SK-N-SH (cell line): ENCODE measurements at regions not wholly inside any gene's neighbourhood (a gene's known extent, or its start where the extent isn't known, plus 50 kb on each side); places are given as distances from the start of the nearest gene placed in this dataset.

Source experiments
- CTCF ChIA-PET: fragments of 300-600, 350-600 bp; formaldehyde crosslinking; extraction: SDS; loops from one replicate; lab custom pipeline; 2021; lab: Yijun Ruan, JAX
- POLR2A ChIA-PET: fragments of 350-600 bp; sonication (Branson Sonifier 250); formaldehyde crosslinking; extraction: SDS; loops from one replicate; lab custom pipeline; 2020; ENCODE audit warnings: antibody characterized with exemption, inconsistent platforms; lab: Yijun Ruan, JAX
- DNase-seq: peaks from one replicate; pipeline ENCODE4 v3.0.0; 2012
- H2AFZ ChIP-seq: fragments of 200-600 bp; sonication (generic); 2 replicates; pipeline ENCODE4 v1.8.1; 2016; ENCODE audit warnings: antibody characterized with exemption, mild to moderate bottlenecking, low read depth
- H3F3A ChIP-seq: fragments of 200-600 bp; sonication (generic); replicated peaks from 2 replicates; pipeline ENCODE3; 2016; ENCODE audit warnings: antibody characterized with exemption, mild to moderate bottlenecking; ENCODE audit not compliant: insufficient read depth
- H3K27ac ChIP-seq, 2 experiments: fragments of 200-500 bp in 1 of 2; fragments of 200-600 bp in 1 of 2; sonication (Bioruptor generic) in 1 of 2; sonication (generic), shearing (Covaris generic) in 1 of 2; 2 replicates each; pipeline versions ENCODE4 v1.5.1 to v1.6.1; 2014 to 2016; ENCODE audit warnings: low read depth in 2 of 2, inconsistent platforms in 1 of 2, low read length in 1 of 2, mild to moderate bottlenecking in 1 of 2, mixed read lengths in 1 of 2
- H3K27me3 ChIP-seq: fragments of 200-600 bp; sonication (generic), shearing (Covaris generic); 2 replicates; pipeline ENCODE4 v1.6.1; 2016; ENCODE audit warnings: mixed run types; ENCODE audit not compliant: insufficient read depth
- H3K36me3 ChIP-seq, 2 experiments: fragments of 200-500 bp in 1 of 2; fragments of 200-600 bp in 1 of 2; sonication (Bioruptor generic) in 1 of 2; sonication (generic) in 1 of 2; replicated peaks in 1 of 2; 2 replicates each; pipeline versions ENCODE3 to v1.5.1; 2014 to 2016; ENCODE audit warnings: low read length in 1 of 2, mild to moderate bottlenecking in 1 of 2; ENCODE audit not compliant: insufficient read depth in 2 of 2, control insufficient read depth in 1 of 2
- H3K4me1 ChIP-seq, 2 experiments: fragments of 200-500 bp in 1 of 2; fragments of 200-600 bp in 1 of 2; sonication (Bioruptor generic) in 1 of 2; sonication (generic), shearing (Covaris generic) in 1 of 2; 2 replicates each; pipeline versions ENCODE4 v1.5.1 to v1.6.1; 2014 to 2016; ENCODE audit warnings: low read depth in 1 of 2, low read length in 1 of 2, mixed run types in 1 of 2; ENCODE audit not compliant: insufficient read depth in 2 of 2, control insufficient read depth in 1 of 2
- H3K4me2 ChIP-seq: fragments of 200-600 bp; sonication (generic), shearing (Covaris generic); 2 replicates; pipeline ENCODE4 v1.6.1; 2017; ENCODE audit warnings: mixed run types
- H3K4me3 ChIP-seq, 2 experiments: fragments of 200-500 bp in 1 of 2; fragments of 200-600 bp in 1 of 2; sonication (Bioruptor generic) in 1 of 2; sonication (generic), shearing (Covaris generic) in 1 of 2; 2 replicates each; pipeline versions ENCODE4 v1.5.1 to v1.8.1; 2014 to 2016; ENCODE audit warnings: low read depth in 2 of 2, inconsistent platforms in 1 of 2, low read length in 1 of 2, mild to moderate bottlenecking in 1 of 2, mixed read lengths in 1 of 2, moderate library complexity in 1 of 2
- H3K79me2 ChIP-seq: fragments of 200-600 bp; sonication (generic); 2 replicates; pipeline ENCODE4 v1.8.1; 2017; ENCODE audit warnings: mild to moderate bottlenecking; ENCODE audit not compliant: insufficient read depth
- H3K9ac ChIP-seq: fragments of 200-600 bp; sonication (generic); 2 replicates; pipeline ENCODE4 v1.6.1; 2017; ENCODE audit warnings: mixed run types
- H3K9me2 ChIP-seq: fragments of 200-600 bp; sonication (generic); 2 replicates; pipeline ENCODE4 v1.6.1; 2017; ENCODE audit warnings: mixed run types
- H3K9me3 ChIP-seq: fragments of 200-600 bp; sonication (generic); 2 replicates; pipeline ENCODE4 v1.6.1; 2017; ENCODE audit warnings: mixed run types, mild to moderate bottlenecking, moderate library complexity
- H4K20me1 ChIP-seq: fragments of 200-600 bp; sonication (generic); 2 replicates; pipeline ENCODE4 v1.6.1; 2017; ENCODE audit warnings: mild to moderate bottlenecking, mixed run types; ENCODE audit not compliant: insufficient read depth
- CHD2 ChIP-seq: fragments of 150-350 bp; IDR thresholded peaks from 2 replicates; pipeline ENCODE4 v1.6.1; 2018; ENCODE audit warnings: low read length; ENCODE audit not compliant: partially characterized antibody
- FOSL2 ChIP-seq: IDR thresholded peaks from 2 replicates; pipeline ENCODE4 v1.4.0; 2012; ENCODE audit warnings: low read depth, mild to moderate bottlenecking, moderate library complexity, borderline replicate concordance
- FOXM1 ChIP-seq: IDR thresholded peaks from 2 replicates; pipeline ENCODE4 v1.4.0; 2012; ENCODE audit warnings: low read depth, mild to moderate bottlenecking
- GATA2 ChIP-seq: sonication (generic); formaldehyde crosslinking; IDR thresholded peaks from 2 replicates; pipeline ENCODE4 v1.5.0; 2020; ENCODE audit warnings: mild to moderate bottlenecking, missing genetic modification reagents
- JUND ChIP-seq: IDR thresholded peaks from 2 replicates; pipeline ENCODE4 v1.4.0; 2012
- MEF2A ChIP-seq: IDR thresholded peaks from 2 replicates; pipeline ENCODE4 v1.4.0; 2012; ENCODE audit warnings: low read depth, borderline replicate concordance
- MXI1 ChIP-seq: IDR thresholded peaks from 2 replicates; pipeline ENCODE4 v1.6.1; 2012; ENCODE audit warnings: mild to moderate bottlenecking, low read depth, low read length, improper control_type of control experiment
- NFIC ChIP-seq: IDR thresholded peaks from 2 replicates; pipeline ENCODE4 v1.4.0; 2012; ENCODE audit warnings: borderline replicate concordance
- POLR2AphosphoS5 ChIP-seq: IDR thresholded peaks from 2 replicates; pipeline ENCODE4 v1.6.1; 2012; ENCODE audit warnings: low read depth, low read length
- RCOR1 ChIP-seq: fragments of 150-350 bp; IDR thresholded peaks from 2 replicates; pipeline ENCODE4 v1.6.1; 2017; ENCODE audit warnings: antibody characterized with exemption, low read length
- RXRA ChIP-seq: IDR thresholded peaks from 2 replicates; pipeline ENCODE4 v1.4.0; 2012; ENCODE audit warnings: low read depth, mild to moderate bottlenecking, borderline replicate concordance
- SIN3A ChIP-seq: IDR thresholded peaks from 2 replicates; pipeline ENCODE4 v1.6.1; 2012; ENCODE audit warnings: low read depth, mild to moderate bottlenecking, low read length, moderate library complexity, borderline replicate concordance
- YY1 ChIP-seq: IDR thresholded peaks from 2 replicates; pipeline ENCODE4 v1.4.0; 2012; ENCODE audit warnings: low read depth, mild to moderate bottlenecking
- WGBS: methylation state at CpG from one replicate; pipeline ENCODE4 v1.1.6; 2017; ENCODE audit warnings: low lambda C conversion rate; 5-methylcytosine and 5-hydroxymethylcytosine counted together
- TF ChIP-seq, protein P1 (sequence below): IDR thresholded peaks from 2 replicates; pipeline ENCODE4 v1.4.0; 2012; ENCODE audit warnings: low read depth, borderline replicate concordance
- TF ChIP-seq, protein P2 (sequence below): fragments of 200-600 bp; sonication (generic); IDR thresholded peaks from 2 replicates; pipeline ENCODE4 v1.6.1; 2017; ENCODE audit warnings: antibody characterized with exemption, mild to moderate bottlenecking, moderate library complexity
- TF ChIP-seq, protein P3 (sequence below): IDR thresholded peaks from 2 replicates; pipeline ENCODE4 v1.4.0; 2012; ENCODE audit warnings: low read depth, borderline replicate concordance
- TF ChIP-seq, protein P4 (sequence below): IDR thresholded peaks from 2 replicates; pipeline ENCODE4 v1.4.0; 2012; ENCODE audit warnings: low read depth
- TF ChIP-seq, protein P5 (sequence below): IDR thresholded peaks from 2 replicates; pipeline ENCODE4; 2012

DNA sequence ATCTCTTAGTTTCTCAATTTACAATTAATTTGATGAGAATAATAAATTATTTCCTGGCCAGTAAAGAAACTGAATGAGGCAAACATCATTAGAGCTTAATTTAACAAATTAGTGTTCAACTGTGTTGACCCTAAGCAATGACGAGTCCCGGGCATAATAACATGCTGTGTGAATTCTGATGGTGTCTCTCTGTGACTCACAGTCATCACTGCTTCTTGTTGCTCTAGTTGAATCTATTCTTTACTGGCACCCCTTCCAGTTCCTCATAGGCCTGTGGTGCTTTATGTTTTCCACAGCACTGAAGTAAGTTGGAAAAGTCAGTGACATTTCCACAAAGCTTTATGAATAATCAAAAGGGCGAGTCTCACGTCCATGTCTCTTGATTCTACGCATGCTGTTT is 57.7 kb upstream of the SLC7A11 start:
- POLR2A ChIA-PET = no interaction called here
- no peak for DNase-seq

More for the DNA sequence above, 57.7 kb upstream of the SLC7A11 start:
- Histone ChIP-seq H3K4me3 (no peak overlapping the region), H3K79me2 (no peaks in the 10 kb centered on the region), H3K36me3 (no peaks in the 10 kb centered on the region), H3K9me2 (no peaks in the 10 kb centered on the region), H4K20me1 (no peaks in the 10 kb centered on the region), H3F3A (no peaks in the 10 kb centered on the region), H3K9ac (no peak overlapping the region), H2AFZ (no peak overlapping the region), H3K27ac (no peak overlapping the region), H3K27me3 (no peaks in the 10 kb centered on the region), H3K9me3 (no peaks in the 10 kb centered on the region), H3K4me2 (no peak overlapping the region), H3K4me1 (no peaks in the 10 kb centered on the region)
- 95% methylated on average over 5 of the region's 5 CpGs for WGBS
- TF ChIP-seq FOSL2 (no peak), JUND (no peak), CHD2 (no peak), RCOR1 (no peak), POLR2AphosphoS5 (no peak), SIN3A (no peak), MEF2A (no peak), FOXM1 (no peak), RXRA (no peak), YY1 (no peak), NFIC (no peak), GATA2 (CRISPR knock-in tag) (no peak), MXI1 (no peak)
- TF ChIP-seq, protein P1, sequence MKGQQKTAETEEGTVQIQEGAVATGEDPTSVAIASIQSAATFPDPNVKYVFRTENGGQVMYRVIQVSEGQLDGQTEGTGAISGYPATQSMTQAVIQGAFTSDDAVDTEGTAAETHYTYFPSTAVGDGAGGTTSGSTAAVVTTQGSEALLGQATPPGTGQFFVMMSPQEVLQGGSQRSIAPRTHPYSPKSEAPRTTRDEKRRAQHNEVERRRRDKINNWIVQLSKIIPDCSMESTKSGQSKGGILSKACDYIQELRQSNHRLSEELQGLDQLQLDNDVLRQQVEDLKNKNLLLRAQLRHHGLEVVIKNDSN = no peak
- TF ChIP-seq, protein P2, sequence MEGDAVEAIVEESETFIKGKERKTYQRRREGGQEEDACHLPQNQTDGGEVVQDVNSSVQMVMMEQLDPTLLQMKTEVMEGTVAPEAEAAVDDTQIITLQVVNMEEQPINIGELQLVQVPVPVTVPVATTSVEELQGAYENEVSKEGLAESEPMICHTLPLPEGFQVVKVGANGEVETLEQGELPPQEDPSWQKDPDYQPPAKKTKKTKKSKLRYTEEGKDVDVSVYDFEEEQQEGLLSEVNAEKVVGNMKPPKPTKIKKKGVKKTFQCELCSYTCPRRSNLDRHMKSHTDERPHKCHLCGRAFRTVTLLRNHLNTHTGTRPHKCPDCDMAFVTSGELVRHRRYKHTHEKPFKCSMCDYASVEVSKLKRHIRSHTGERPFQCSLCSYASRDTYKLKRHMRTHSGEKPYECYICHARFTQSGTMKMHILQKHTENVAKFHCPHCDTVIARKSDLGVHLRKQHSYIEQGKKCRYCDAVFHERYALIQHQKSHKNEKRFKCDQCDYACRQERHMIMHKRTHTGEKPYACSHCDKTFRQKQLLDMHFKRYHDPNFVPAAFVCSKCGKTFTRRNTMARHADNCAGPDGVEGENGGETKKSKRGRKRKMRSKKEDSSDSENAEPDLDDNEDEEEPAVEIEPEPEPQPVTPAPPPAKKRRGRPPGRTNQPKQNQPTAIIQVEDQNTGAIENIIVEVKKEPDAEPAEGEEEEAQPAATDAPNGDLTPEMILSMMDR = no peak
- TF ChIP-seq, protein P3, sequence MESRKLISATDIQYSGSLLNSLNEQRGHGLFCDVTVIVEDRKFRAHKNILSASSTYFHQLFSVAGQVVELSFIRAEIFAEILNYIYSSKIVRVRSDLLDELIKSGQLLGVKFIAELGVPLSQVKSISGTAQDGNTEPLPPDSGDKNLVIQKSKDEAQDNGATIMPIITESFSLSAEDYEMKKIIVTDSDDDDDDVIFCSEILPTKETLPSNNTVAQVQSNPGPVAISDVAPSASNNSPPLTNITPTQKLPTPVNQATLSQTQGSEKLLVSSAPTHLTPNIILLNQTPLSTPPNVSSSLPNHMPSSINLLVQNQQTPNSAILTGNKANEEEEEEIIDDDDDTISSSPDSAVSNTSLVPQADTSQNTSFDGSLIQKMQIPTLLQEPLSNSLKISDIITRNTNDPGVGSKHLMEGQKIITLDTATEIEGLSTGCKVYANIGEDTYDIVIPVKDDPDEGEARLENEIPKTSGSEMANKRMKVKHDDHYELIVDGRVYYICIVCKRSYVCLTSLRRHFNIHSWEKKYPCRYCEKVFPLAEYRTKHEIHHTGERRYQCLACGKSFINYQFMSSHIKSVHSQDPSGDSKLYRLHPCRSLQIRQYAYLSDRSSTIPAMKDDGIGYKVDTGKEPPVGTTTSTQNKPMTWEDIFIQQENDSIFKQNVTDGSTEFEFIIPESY = no peak
- TF ChIP-seq, protein P4, sequence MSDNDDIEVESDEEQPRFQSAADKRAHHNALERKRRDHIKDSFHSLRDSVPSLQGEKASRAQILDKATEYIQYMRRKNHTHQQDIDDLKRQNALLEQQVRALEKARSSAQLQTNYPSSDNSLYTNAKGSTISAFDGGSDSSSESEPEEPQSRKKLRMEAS = no peak
- TF ChIP-seq, protein P5, sequence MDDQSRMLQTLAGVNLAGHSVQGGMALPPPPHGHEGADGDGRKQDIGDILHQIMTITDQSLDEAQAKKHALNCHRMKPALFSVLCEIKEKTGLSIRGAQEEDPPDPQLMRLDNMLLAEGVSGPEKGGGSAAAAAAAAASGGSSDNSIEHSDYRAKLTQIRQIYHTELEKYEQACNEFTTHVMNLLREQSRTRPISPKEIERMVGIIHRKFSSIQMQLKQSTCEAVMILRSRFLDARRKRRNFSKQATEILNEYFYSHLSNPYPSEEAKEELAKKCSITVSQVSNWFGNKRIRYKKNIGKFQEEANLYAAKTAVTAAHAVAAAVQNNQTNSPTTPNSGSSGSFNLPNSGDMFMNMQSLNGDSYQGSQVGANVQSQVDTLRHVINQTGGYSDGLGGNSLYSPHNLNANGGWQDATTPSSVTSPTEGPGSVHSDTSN = no peak
- CTCF ChIA-PET = no interaction called here
